Neural crest cell (in vitro differentiated cells): ENCODE measurements at regions not wholly inside any gene's neighbourhood (a gene's known extent, or its start where the extent isn't known, plus 50 kb on each side); places are given as distances from the start of the nearest gene placed in this dataset.

ENCODE experiments used
- DNase-seq: peaks from one replicate; pipeline ENCODE4 v3.0.0; 2021; ENCODE audit warnings: low read depth, mixed read lengths, low spot score
- H3K27ac Mint-ChIP-seq: one replicate; pipeline ENCODE4 v1.8.0; 2021; ENCODE audit warnings: mild to moderate bottlenecking, mixed read lengths; ENCODE audit not compliant: unreplicated experiment
- H3K27me3 Mint-ChIP-seq: 2 replicates; pipeline ENCODE4 v1.8.0; 2021; ENCODE audit warnings: low read depth, mild to moderate bottlenecking, mixed read lengths
- H3K36me3 Mint-ChIP-seq: 2 replicates; pipeline ENCODE4 v1.8.0; 2021; ENCODE audit warnings: low read depth, mild to moderate bottlenecking, mixed read lengths
- H3K4me1 Mint-ChIP-seq: 2 replicates; pipeline ENCODE4 v1.8.0; 2021; ENCODE audit warnings: mixed read lengths
- H3K4me3 Mint-ChIP-seq: one replicate; pipeline ENCODE4 v1.8.0; 2021; ENCODE audit warnings: mild to moderate bottlenecking, mixed read lengths
- H3K9me3 Mint-ChIP-seq: 2 replicates; pipeline ENCODE4 v1.8.0; 2021; ENCODE audit warnings: mixed read lengths
- TF ChIP-seq, protein P1 (sequence below): fragments of 200-600 bp; sonication (generic); conservative IDR thresholded peaks from 2 replicates; pipeline ENCODE4 v1.5.0; 2021; ENCODE audit warnings: antibody characterized with exemption, mild to moderate bottlenecking

DNA sequence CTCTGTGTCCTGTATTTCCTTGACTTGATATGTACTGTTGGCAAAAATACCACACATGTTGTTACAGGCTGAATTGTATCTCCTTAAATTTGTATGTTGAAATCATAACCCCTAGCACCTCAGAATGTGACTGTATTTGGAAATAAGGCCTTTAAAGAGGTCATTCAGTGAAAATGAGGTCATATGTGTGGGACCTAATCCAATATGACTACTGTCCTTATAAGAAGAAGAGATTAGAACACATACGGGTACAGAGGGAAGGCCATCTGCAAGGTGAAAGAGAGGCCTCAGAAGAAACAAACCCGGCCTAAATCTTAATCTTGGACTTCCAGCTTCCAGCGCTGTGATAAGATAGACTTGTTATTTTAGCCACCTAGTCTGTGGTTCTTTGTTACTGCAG is 202.5 kb downstream of the NUFIP1 start:
- H3K4me1 Mint-ChIP-seq: no peaks in the 10 kb centered on the region
- TF ChIP-seq, protein P1, sequence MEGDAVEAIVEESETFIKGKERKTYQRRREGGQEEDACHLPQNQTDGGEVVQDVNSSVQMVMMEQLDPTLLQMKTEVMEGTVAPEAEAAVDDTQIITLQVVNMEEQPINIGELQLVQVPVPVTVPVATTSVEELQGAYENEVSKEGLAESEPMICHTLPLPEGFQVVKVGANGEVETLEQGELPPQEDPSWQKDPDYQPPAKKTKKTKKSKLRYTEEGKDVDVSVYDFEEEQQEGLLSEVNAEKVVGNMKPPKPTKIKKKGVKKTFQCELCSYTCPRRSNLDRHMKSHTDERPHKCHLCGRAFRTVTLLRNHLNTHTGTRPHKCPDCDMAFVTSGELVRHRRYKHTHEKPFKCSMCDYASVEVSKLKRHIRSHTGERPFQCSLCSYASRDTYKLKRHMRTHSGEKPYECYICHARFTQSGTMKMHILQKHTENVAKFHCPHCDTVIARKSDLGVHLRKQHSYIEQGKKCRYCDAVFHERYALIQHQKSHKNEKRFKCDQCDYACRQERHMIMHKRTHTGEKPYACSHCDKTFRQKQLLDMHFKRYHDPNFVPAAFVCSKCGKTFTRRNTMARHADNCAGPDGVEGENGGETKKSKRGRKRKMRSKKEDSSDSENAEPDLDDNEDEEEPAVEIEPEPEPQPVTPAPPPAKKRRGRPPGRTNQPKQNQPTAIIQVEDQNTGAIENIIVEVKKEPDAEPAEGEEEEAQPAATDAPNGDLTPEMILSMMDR: no peak
- H3K27ac Mint-ChIP-seq: no peak overlapping the region
- no peaks in the 10 kb centered on the region for H3K27me3 Mint-ChIP-seq
- H3K4me3 Mint-ChIP-seq: no peak overlapping the region
- DNase-seq: no peak
- H3K36me3 Mint-ChIP-seq: no peaks in the 10 kb centered on the region
- no peaks in the 10 kb centered on the region for H3K9me3 Mint-ChIP-seq

DNA sequence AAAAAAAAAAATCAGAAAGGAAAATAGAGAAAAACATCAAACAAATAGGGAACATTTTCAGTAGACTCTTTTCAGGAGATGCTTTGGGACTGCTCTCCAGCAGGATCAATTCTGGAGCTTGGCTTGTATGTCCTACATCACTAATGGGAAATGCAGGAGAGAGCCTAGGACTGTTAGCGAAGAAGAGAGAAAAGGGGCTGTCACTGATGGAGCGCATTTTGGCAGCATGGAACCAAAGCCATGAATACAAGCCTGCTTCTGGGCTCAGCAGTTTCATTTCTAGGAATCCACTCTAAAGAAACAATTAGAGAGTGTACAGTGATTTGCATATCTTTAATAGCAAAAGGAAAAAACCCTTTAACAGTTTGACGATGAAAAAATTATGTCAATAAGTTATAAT is 203.9 kb downstream of the NUFIP1 start:
- TF ChIP-seq, protein P1: no peak
- no peaks in the 10 kb centered on the region for H3K4me1 Mint-ChIP-seq
- no peak for DNase-seq
- no peaks in the 10 kb centered on the region for H3K27me3 Mint-ChIP-seq
- no peaks in the 10 kb centered on the region for H3K9me3 Mint-ChIP-seq
- no peak overlapping the region for H3K27ac Mint-ChIP-seq
- H3K36me3 Mint-ChIP-seq: no peaks in the 10 kb centered on the region
- H3K4me3 Mint-ChIP-seq: no peak overlapping the region

DNA sequence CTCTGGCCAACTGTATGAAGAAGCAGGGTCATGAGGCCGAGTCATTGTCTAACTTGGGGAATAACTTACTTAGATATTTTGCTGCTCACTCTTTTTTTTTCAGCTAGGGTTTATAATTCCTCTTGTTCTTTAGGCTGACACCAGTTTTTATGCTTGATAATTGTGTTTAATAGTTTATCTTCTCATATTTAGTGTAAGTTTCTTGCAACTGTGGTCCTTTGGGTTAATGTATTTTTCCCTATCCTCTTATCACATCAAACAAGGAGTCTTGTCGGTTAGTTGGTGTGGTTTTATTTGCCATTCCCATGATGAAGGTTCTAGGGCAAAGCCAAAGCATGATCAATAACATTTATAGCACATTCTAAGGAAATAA is 204.6 kb downstream of the NUFIP1 start:
- Mint-ChIP-seq H3K27me3 (no peaks in the 10 kb centered on the region), H3K4me3 (no peak overlapping the region), H3K36me3 (no peaks in the 10 kb centered on the region), H3K27ac (no peak overlapping the region), H3K9me3 (no peaks in the 10 kb centered on the region), H3K4me1 (no peaks in the 10 kb centered on the region)
- no peak for DNase-seq
- TF ChIP-seq, protein P1: no peak

DNA sequence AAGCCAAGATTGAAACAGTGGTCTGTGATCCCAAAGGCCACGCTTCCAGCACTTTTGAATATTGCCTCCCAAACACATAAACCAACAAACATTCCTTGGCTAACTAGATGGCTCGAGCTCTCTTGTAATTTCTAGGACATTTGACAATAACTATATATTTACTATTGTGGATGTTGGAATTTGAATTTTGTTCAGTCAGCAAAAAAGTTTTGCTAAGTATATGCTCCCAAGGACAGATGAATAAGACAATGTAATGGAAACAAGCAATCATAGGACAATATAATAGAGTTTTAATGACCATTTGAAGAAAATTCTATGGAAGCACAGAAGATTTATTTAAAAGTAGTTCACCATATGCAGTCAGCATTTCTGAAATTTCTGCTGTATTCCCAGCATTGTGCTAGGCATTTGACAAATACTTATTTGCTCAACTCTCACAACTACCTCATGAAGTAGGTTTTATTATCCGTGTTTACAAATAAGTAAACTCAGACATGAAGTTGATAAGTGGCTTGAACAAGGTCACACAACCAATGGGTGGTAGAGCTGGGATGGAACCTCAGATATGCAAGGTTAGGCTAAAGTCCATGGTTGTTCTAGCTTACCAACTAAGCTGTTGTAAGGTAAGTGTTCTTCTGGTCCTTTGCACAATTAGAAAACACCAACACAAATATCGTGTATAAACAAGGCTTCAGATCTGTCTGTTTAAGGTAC is 205.1 kb downstream of the NUFIP1 start:
- no peak overlapping the region for H3K27ac Mint-ChIP-seq
- no peak for DNase-seq
- no peaks in the 10 kb centered on the region for H3K4me1 Mint-ChIP-seq
- H3K36me3 Mint-ChIP-seq: no peaks in the 10 kb centered on the region
- no peak overlapping the region for H3K4me3 Mint-ChIP-seq
- no peaks in the 10 kb centered on the region for H3K9me3 Mint-ChIP-seq
- no peaks in the 10 kb centered on the region for H3K27me3 Mint-ChIP-seq
- TF ChIP-seq, protein P1: no peak

DNA sequence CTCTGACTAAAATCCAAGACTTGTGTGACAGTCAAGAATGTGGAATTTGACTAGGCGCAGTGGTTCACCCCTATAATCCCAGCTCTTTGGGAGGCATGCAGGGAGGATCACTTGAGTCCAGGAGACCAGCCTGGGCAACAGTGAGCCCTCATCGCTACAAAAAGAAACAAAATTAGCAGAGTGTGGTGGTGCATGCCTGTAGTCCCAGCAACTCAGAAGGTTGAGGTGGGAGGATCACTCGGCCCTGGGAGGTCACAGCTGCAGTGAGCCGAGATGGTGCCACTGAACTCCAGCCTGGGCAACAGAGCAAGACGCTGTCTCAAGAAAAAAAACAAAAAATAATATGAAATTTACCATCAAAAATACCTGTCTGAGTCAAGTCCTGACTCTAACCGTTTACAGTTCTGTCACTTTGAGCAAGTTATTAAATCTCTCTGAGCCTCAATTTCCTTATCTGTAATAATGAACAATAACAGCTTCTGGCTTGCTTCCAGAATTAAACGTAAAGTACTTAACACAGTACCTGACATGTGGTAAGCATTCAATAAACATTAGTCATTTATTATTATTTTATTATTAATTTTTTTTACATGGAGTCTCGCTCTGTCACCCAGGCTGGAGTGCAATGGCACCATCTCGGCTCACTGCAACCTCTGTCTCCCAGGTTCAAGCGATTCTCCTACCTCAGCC is 204.6 kb upstream of the TSC22D1 start:
- TF ChIP-seq, protein P1: no peak
- DNase-seq: no peak
- H3K27me3 Mint-ChIP-seq: no peaks in the 10 kb centered on the region
- no peaks in the 10 kb centered on the region for H3K4me1 Mint-ChIP-seq
- no peak overlapping the region for H3K4me3 Mint-ChIP-seq
- no peaks in the 10 kb centered on the region for H3K36me3 Mint-ChIP-seq
- no peak overlapping the region for H3K27ac Mint-ChIP-seq
- H3K9me3 Mint-ChIP-seq: no peaks in the 10 kb centered on the region
